Thoracic aorta (tissue), 2 donors: ENCODE measurements at regions not wholly inside any gene's neighbourhood (a gene's known extent, or its start where the extent isn't known, plus 50 kb on each side); places are given as distances from the start of the nearest gene placed in this dataset.

Experiments
- ATAC-seq: fragments of 150-250 bp; one replicate; pipeline ENCODE4 v1.8.0; 2017; ENCODE audit warnings: low read depth; ENCODE audit not compliant: insufficient number of reproducible peaks, low FRiP score
- DNase-seq: peaks from one replicate; pipeline ENCODE4 v3.0.0-alpha.2; 2020; ENCODE audit warnings: low spot score
- H3K27ac ChIP-seq, 2 donors: fragments of 200-600 bp; sonication (generic); 1 replicate in 1 of 2; 2 replicates in 1 of 2; pipeline ENCODE4 v1.5.1; 2016; ENCODE audit warnings: mild to moderate bottlenecking in 2 of 2, moderate library complexity in 2 of 2
- H3K27me3 ChIP-seq: fragments of 200-600 bp; sonication (generic); replicated peaks from 2 replicates; pipeline ENCODE4 v1.6.0; 2016; ENCODE audit warnings: mild to moderate bottlenecking; ENCODE audit not compliant: insufficient read depth
- H3K36me3 ChIP-seq: fragments of 200-600 bp; sonication (generic); one replicate; pipeline ENCODE4 v1.5.1; 2016
- H3K4me1 ChIP-seq, 2 donors: fragments of 200-600 bp; sonication (generic); 1 replicate in 1 of 2; 2 replicates in 1 of 2; pipeline versions ENCODE4 v1.5.1 to v1.6.0; 2016; ENCODE audit warnings: low read depth in 2 of 2, mild to moderate bottlenecking in 1 of 2; ENCODE audit not compliant: control insufficient read depth in 1 of 2
- H3K4me3 ChIP-seq: fragments of 200-600 bp; sonication (generic); 2 replicates; pipeline ENCODE4 v1.5.1; 2016; ENCODE audit warnings: mild to moderate bottlenecking
- H3K9me3 ChIP-seq: fragments of 200-600 bp; sonication (generic); 2 replicates; pipeline ENCODE4 v1.5.1; 2016
- TF ChIP-seq, protein P1 (sequence below): fragments of 200-600 bp; sonication (generic); IDR thresholded peaks from one replicate; pipeline ENCODE4 v1.5.1; 2019; ENCODE audit warnings: antibody characterized with exemption

DNA sequence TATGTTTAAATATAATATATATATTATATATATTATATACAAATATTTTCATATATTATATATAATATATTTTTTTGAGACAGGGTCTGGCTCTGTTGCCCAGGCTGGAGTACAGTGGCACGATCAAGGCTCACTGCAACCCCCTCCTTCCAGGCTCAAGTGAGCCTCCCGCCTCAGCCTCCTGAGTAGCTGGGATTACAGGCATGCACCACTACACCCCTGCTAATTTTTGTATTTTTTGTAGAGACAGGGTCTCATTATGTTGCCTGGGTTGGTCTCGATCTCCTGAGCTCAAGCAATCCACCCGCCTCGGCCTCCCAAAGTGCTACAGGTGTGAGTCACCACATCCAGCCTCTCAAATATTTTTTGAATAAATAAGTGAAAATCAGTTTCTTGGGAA lies 215.5 kb downstream of the GATA3 start:
- Histone ChIP-seq H3K36me3 (no peaks in the 10 kb centered on the region), H3K4me1 (no peaks in the 10 kb centered on the region), H3K4me3 (no peak overlapping the region), H3K27ac (no peak overlapping the region), H3K9me3 (no peaks in the 10 kb centered on the region), H3K27me3 (no peaks in the 10 kb centered on the region)
- TF ChIP-seq, protein P1, sequence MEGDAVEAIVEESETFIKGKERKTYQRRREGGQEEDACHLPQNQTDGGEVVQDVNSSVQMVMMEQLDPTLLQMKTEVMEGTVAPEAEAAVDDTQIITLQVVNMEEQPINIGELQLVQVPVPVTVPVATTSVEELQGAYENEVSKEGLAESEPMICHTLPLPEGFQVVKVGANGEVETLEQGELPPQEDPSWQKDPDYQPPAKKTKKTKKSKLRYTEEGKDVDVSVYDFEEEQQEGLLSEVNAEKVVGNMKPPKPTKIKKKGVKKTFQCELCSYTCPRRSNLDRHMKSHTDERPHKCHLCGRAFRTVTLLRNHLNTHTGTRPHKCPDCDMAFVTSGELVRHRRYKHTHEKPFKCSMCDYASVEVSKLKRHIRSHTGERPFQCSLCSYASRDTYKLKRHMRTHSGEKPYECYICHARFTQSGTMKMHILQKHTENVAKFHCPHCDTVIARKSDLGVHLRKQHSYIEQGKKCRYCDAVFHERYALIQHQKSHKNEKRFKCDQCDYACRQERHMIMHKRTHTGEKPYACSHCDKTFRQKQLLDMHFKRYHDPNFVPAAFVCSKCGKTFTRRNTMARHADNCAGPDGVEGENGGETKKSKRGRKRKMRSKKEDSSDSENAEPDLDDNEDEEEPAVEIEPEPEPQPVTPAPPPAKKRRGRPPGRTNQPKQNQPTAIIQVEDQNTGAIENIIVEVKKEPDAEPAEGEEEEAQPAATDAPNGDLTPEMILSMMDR: no peak
- ATAC-seq (no peak), DNase-seq (no peak)

DNA sequence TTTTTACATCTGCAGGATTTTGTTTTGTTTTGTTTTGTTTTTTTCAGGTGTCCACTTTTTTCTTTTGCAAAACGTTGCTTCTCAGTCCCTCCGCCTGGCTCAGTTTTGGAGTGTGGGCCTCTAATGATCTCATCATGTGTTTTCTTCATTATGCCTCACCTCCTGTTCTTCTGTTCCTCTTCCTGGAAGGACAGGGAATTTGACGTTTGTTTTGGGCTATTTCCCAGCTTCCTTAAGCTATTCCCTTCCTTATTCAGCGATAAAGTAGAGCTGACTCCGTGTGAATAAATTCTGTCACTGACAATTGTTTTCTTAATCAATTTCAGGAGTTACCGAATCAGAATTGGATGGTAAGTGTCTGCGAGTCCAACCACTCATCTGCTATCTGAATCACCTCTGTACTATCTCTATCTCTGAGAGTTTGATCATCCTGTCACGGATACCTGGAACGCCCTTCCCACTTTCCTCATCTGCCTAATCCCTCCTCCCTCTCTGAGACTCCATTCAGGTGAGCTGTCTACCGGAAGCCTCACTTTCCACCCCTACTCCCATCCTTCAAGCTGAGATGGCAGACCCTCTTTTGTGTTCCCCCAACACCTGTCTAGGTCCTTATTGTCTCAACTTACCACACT lies 218.4 kb downstream of the GATA3 start:
- DNase-seq (no peak), ATAC-seq (no peak)
- TF ChIP-seq, protein P1: no peak

DNA sequence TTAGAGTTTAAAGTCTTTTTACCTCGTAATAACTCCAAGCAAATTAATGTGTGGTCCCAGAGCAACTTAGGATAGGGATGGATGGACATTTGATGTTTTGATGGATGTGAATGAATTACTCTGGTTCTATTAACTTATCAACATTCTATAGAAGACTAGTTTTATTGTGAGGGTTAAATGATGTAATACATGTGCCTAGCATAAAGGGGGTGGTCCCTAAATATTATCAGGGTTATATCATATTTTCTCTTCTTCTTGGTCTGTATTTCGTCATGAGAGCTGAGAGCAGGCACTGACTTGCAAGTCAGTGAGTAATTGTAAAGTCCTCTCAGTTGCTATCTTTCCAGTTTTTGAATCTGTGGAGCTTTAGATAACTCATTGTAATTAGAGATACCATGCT lies 219.3 kb downstream of the GATA3 start:
- no peaks in the 10 kb centered on the region for H3K36me3 ChIP-seq
- no peak for ATAC-seq

More for the DNA sequence above, 218.4 kb downstream of the GATA3 start:
- no peaks in the 10 kb centered on the region for H3K9me3 ChIP-seq
- H3K4me3 ChIP-seq: no peak overlapping the region
- H3K4me1 ChIP-seq: no peaks in the 10 kb centered on the region
- H3K27me3 ChIP-seq: no peaks in the 10 kb centered on the region
- H3K36me3 ChIP-seq: no peaks in the 10 kb centered on the region
- no peak overlapping the region for H3K27ac ChIP-seq

DNA sequence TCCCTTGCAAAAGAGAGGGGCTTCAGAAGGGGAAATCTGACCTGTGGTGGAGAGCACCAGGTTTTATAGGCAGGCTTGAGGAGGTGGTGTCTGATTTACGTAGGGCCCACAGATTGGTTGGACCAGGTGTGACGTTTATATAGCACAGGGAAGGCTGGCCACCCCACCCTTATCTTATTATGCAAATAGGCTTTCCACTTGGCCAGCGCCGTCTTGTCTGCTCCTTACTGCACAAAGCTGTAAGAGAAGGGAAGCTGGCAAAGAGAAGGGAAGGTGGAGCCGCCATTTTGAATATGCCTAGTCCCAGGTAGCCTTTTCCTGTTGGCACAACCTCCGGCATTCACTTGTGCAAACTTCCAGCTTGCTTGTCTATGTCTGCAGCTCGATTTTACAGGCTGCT lies 221.4 kb downstream of the GATA3 start:
- Histone ChIP-seq H3K36me3 (no peaks in the 10 kb centered on the region), H3K27me3 (no peaks in the 10 kb centered on the region), H3K27ac (no peak overlapping the region), H3K4me3 (no peak overlapping the region), H3K4me1 (no peaks in the 10 kb centered on the region), H3K9me3 (no peaks in the 10 kb centered on the region)
- TF ChIP-seq, protein P1: no peak
- ATAC-seq: no peak
- no peak for DNase-seq

More for the DNA sequence above, 219.3 kb downstream of the GATA3 start:
- Histone ChIP-seq H3K4me3 (no peak overlapping the region), H3K9me3 (no peaks in the 10 kb centered on the region), H3K4me1 (no peaks in the 10 kb centered on the region), H3K27ac (no peak overlapping the region), H3K27me3 (no peaks in the 10 kb centered on the region)
- DNase-seq: no peak
- TF ChIP-seq, protein P1: no peak

DNA sequence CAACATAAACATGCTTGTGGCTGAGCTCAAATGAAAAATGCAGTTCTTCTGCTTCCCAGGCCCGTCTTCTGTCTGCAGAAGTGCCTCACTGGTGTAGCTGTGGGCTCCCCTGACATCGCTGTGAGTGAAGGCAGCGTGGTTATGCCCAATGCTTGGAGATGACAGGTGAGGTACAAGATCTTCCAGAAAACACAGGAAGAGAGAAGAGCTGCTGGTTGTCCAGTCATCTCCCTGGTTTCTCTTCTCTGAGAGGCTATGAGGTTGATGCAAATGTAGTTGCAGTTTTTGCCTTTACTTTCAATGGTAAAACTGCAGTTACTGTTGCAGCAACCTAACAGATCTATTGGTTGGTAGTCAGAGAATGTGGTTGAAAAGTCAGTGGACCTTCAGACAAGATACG lies 223.6 kb downstream of the GATA3 start:
- Histone ChIP-seq H3K4me1 (no peaks in the 10 kb centered on the region), H3K9me3 (no peaks in the 10 kb centered on the region), H3K4me3 (no peak overlapping the region), H3K27me3 (no peaks in the 10 kb centered on the region), H3K27ac (no peak overlapping the region), H3K36me3 (no peaks in the 10 kb centered on the region)
- ATAC-seq: no peak
- TF ChIP-seq, protein P1: no peak
- DNase-seq: no peak
